ENCODE measurements at regions not wholly inside any gene's neighbourhood (a gene's known extent, or its start where the extent isn't known, plus 50 kb on each side); places are given as distances from the start of the nearest gene placed in this dataset.

- no peak for DNase-seq (ENCODE audit: low spot score)
- no peak for TF ChIP-seq CTCF (IDR thresholded peaks at IDR 0.05; ENCODE audit: extremely low read depth, missing control alignments)
Measured at GRCh38 chr21:35664683-35665082, 395.6 kb downstream of the SETD4 start.

- no peak for TF ChIP-seq CTCF (IDR thresholded peaks at IDR 0.05; ENCODE audit: extremely low read depth, missing control alignments)
- DNase-seq (ENCODE audit: low spot score), result no peak
Measured at GRCh38 chr21:35663856-35664606, 396.3 kb downstream of the SETD4 start.

- no peak for DNase-seq (ENCODE audit: low spot score)
- TF ChIP-seq CTCF (IDR thresholded peaks at IDR 0.05; ENCODE audit: extremely low read depth, missing control alignments), result no peak
Measured at GRCh38 chr21:35658242-35658641, 402.1 kb downstream of the SETD4 start.

- no peak for TF ChIP-seq CTCF (IDR thresholded peaks at IDR 0.05; ENCODE audit: extremely low read depth, missing control alignments)
- no peak for DNase-seq (ENCODE audit: low spot score)
Measured at GRCh38 chr21:35652872-35653271, 407.5 kb downstream of the SETD4 start.

- no peak for TF ChIP-seq CTCF (IDR thresholded peaks at IDR 0.05; ENCODE audit: extremely low read depth, missing control alignments)
- DNase-seq (ENCODE audit: low spot score), result no peak
Measured at GRCh38 chr21:35652196-35652595, 408.1 kb downstream of the SETD4 start.

- DNase-seq (ENCODE audit: low spot score), result no peak
- no peak for TF ChIP-seq CTCF (IDR thresholded peaks at IDR 0.05; ENCODE audit: extremely low read depth, missing control alignments)
Measured at GRCh38 chr21:35651196-35651595, 409.1 kb downstream of the SETD4 start.

- TF ChIP-seq CTCF (IDR thresholded peaks at IDR 0.05; ENCODE audit: extremely low read depth, missing control alignments), result no peak
- no peak for DNase-seq (ENCODE audit: low spot score)
Measured at GRCh38 chr21:35649186-35649585, 411.1 kb downstream of the SETD4 start.
